CD4-positive, alpha-beta T cell treated with Interleukin-4 for 4 hours (primary cell): ENCODE measurements at regions not wholly inside any gene's neighbourhood (a gene's known extent, or its start where the extent isn't known, plus 50 kb on each side); places are given as distances from the start of the nearest gene placed in this dataset.

ENCODE experiments used
- DNase-seq: peaks from one replicate; pipeline ENCODE4 v3.0.0-alpha.2; 2020

GRCh38 chr21:28781602-28782276 lies 210.9 kb downstream of the LTN1 start:
- DNase-seq, result no peak

DNA sequence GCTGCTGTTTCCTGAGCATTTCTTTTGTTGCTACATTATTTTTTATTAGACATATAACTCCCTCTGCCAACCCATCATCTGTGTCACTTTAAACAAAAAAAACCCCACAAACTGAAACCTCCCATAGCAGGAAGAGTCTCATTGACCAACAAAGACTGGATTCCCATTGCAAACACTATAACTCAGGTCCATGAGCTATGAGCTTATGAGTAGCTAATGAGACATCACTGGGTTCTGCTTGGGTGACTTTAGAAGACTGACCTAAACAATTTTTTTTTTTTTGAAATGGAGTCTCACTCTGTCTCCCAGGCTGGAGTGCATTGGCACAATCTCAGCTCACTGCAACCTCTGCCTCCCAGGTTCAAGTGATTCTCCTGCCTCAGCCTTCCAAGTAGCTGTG lies 212.8 kb downstream of the LTN1 start:
- DNase-seq, result no peak

GRCh38 chr21:28776251-28776650 lies 216.4 kb downstream of the LTN1 start:
- DNase-seq, result no peak

DNA sequence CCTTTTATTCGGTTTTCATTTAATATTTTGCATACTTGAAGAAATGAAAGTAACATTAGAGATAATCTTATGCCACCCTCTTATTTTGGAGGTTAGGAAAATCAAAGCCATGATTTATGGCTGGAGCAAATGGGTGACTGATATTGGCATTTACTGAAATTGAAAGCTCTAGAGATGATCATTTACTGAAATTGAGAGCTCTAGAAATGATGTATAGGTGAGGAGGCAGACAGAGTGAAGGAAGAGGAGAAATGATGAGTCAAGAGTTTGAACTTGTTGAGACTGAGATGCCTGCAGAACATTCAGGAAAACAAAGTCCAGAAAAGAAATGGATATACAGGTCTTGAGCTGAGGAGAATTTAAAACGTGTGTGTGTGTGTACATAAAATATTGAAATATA lies 217.6 kb downstream of the LTN1 start:
- DNase-seq, result no peak

DNA sequence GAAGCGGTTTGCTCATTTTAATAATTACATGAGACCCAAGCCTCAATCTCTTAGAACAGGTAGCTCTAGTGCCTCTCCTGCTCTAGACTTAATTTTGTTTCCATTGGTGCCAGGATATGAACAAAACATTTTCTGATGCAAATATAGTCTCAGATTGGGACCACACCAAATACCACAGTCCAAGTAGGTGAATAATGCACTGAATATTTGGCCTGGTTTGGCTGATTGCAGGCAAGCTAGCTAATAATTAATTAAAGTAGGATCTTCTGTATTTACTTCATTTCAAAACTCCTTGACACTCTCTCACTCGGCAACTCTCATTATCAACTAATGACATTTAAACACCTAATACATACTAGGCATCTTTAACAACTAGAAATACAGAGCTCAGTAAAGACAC lies 219.6 kb downstream of the LTN1 start:
- no peak for DNase-seq

DNA sequence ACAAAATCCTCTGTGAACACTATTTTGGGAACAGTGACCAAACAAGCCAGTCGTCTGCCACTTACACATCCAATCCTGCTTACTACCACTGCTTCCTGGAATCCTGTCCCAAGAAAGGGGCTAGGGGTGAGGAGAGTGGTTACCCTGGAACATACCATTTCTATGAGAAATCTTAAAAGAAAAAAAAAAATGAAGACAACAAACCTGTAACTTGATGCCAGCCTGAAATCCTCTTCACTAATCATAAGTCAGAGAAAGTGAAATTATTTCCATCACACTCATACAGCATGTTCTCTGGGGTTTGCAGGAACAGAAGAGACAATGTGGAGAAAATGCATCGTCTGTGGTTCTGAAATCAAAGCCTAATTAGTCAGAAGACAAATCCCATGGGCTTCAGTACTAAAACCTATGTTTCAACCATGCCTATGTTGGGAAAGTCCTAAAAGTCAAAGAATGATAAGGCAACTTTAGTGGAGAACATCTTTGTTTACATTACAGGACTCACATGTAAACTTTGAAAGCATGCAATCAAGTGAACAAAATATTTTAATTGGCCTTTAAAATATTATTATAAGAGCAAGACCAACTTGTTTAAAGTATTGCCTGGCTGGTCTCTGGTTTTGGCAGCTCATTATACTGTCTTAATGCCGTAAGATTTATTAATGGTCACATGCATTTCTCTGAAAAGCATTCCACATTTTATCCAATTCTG lies 220.7 kb downstream of the LTN1 start:
- DNase-seq, result no peak

DNA sequence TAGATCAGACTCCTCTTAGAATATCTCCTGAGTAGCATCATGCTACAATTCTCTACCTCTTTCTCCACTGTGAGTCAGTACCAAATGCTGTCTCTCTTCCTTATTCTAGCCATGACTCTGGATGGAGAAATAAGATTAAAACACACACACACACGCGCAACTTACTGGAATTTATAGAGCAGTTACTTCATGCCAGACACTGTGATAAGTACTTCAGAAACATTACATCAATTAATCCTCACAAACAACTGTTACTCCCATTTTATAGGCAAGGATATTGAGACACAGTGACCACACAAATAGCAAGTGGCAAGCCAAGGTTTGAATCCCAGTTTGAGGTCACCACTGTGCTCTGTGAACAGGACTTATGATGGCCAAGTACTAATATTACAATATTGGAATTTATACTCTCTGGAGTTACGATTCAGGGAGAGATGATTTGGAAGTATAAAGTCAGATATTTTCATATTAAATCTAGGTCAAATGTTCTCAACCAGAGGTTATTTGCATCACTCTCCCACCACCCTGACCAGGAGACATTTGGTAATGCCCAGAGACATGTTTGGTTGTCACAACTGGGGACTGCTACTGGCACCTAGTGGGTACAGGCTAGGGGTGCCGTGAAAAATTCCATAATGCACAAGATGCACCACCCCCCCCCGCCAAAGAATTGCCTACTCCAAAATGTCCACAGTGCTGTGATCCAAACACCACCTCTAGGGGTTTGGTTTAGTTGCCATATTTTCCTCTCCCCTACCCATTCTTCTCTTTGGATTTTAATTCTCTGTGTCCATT lies 221.6 kb downstream of the LTN1 start:
- no peak for DNase-seq

DNA sequence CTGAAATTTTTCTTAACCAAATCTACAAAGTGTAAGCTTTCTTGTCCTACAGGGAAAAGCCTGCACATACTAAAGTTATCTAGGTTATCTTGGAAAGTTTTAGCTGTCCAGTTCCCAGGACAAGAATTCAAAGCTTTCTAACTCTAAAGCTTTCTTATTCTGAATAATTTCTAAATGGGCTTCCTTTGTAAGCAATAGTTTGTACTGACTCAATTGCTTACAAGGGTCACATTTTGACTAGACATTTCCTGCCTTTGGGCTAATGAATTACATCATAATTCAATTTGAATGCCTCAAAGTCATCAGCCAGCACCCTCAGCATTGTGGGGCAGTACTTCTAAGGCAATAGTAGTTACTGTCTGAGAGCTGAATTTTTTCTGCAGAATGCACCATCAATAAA lies 223.0 kb downstream of the LTN1 start:
- no peak for DNase-seq

DNA sequence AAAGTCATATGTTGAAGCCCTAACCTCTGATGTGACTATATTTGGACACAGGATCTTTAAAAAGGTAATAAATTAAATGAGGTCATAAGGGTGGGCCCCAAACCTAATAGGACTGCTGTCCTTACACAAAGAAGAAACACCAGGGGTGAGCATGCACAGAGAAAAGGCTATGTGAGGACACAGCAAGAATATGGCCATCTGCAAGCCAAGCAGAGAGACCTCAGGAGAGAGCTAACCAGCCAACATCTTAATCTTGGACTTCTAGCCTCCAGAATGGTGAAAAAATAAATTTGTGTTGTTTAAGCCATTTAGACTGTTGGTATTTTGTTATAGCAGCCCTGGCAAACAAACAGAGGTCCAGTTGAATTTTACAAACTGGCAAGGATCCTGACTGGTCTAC lies 223.9 kb downstream of the LTN1 start:
- DNase-seq, result no peak

- no peak for DNase-seq
These were observed 225.2 kb downstream of the LTN1 start for GRCh38 chr21:28767523-28767922.

DNA sequence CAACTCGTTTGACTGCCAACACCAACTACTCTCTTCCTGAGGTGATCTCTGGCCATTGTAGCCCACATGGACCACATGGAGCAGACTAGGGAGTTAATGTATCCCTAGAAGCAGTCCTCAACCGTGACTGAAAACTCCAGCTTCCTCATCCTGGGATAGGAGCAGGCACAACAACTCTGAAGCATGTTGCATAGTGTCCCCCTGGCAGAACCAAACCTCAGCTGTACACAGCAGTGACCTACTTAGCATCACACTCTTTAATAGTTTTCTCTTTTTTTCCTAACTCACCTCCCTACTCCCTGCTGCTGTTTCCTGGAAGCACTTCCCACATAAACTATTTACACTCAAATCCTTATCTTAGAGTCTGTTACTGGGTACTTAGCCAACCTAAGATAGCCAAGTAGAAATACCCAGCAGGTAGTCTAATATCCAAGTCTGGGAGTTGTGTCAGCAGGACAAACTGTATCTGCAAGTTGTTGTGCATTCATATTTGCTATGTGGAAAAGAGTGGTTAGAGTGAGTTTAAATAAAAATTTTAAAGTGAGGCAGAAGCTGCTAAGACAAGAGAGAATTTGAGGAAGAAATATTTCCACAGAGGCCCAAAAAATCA lies 228.8 kb downstream of the LTN1 start:
- no peak for DNase-seq

- no peak for DNase-seq
These were observed 230.3 kb downstream of the LTN1 start for GRCh38 chr21:28762357-28762735.

DNA sequence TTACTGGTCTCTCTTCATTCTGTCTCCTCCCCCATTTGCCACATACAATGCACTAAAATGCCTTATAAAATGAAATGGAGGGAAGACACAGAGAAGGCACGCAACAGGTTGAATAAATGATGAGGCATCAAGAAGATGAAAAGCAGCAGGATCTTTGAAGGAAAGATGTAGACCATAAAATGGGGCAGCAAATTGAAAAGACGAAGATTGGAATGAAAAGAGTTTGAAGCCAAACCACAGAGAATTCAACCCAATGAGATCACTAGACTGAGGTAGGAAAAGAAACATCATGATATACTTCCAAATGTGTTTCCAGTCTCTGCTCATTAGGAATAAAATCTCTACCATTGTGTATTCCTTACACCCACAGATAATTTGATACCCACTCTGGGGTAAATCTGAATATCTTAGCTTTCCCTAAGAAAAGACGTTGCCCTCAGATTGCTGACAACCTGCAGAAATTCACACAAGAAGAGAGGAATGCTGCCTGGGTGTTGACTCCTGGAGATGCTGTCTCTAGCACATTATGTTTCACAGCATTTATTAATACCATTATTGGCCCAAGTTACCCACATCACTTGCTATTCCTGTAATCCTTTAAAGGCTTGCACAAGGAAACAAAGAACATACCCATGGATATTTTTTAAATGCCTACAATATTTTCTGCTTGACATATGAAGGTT lies 230.9 kb downstream of the LTN1 start:
- DNase-seq, result no peak

GRCh38 chr21:28758883-28759242 lies 233.8 kb downstream of the LTN1 start:
- no peak for DNase-seq

DNA sequence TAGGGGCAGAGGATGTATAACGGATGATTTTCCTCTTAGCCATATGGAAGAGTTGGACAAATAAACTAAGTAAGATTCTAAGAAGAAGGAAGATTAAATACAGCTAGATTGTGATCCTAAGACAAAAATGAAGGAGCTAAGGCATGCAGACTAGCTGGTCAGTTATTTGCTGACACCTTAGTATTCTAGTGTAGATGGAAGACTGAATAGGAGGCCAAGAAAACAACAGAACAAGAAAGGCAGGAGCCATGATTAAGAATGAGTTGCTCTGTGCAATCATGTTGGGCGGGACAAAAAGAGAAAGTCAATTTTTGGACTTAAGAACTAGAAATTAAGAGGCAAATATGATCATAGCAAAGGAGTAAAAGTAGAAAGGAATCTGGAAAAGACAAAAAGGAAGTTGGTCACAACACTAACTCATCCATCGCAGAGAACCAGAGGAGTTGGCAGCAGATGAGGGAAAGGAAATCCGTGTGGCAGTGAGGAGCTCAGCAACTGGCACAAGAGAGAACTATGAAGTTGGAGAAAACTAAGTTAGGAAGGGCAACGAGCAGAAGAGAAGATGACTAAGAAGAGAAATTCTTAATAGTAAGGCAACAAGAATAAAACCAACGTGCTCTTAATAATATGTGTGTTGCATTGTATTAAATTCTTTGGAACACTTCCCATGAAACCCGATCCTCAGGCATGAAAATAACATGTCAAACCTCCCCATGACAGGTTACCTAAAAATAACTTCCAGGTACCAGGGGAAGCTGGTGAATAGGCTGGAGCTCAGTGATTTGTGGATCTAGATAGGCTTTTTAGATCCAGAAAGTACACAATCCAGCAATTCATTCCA lies 234.4 kb downstream of the LTN1 start:
- DNase-seq, result no peak

DNA sequence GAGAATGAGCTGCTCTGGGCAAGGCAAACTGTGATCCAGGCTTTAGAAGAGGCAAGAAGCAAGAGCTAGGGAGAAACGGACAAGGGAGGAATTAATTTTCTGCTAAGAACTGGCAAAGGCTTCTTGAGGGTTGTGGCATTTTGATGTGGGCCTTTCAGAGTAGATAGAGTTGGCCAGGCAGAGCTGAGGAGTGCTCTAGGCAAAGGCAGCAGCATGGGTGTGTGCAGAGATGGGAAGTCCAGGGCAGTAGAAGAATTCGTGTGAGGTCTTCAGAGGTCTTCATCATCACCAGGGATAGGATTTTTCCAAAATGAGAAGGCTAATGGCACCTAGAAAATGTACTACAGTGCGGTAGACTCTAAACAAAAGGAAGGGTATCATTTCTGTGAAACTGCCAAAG lies 237.8 kb downstream of the LTN1 start:
- DNase-seq, result no peak

DNA sequence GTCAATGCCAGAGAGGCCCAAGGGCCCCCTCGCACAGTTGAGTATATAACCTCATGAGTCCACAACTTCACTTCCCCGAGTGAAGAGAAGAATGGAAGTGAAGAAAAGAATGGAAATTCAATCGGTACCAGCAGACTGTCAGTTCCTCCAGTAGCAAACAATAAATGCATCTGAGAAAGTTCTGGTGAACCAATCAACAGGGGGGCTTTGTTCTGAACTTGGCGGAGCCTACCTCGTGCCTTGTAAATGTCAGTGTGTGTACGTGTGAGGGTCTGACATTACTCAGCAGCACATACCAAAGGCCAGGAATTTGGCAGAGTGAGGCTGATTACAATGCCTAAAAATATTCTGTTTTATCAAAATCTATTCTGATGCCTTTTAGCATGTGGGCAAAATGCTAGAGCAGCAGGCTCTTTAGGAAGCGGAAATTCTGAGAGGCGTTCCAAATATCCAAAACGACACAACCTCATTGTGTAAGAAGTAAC lies 238.5 kb downstream of the LTN1 start:
- DNase-seq, result no peak

- DNase-seq, result no peak
These were observed 240.5 kb downstream of the LTN1 start for GRCh38 chr21:28752131-28752530.

DNA sequence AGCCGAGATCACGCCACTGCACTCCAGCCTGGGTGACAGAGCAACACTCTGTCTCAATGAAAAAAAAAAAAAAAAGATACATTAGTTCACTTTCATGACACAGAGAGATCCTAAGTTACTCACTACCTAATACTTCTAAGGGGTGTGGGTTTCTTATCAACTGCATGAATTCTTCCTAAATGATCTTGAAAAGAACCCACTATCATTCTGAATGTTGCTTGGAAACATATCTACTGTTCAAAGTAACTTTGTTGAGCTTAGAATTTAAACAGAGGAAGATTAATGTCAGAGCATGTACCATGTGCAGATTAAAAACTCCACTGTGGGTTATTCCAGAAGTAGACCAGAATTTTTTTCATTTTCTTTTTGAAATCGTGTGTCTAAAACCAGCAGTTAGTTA lies 241.5 kb downstream of the LTN1 start:
- no peak for DNase-seq

GRCh38 chr21:28750565-28750964 lies 242.1 kb downstream of the LTN1 start:
- no peak for DNase-seq

GRCh38 chr21:28749536-28749935 lies 243.1 kb downstream of the LTN1 start:
- DNase-seq, result no peak

- DNase-seq, result no peak
These were observed 245.2 kb downstream of the LTN1 start for GRCh38 chr21:28747464-28747863.
